Omental fat pad (tissue), 3 donors: ENCODE measurements at regions not wholly inside any gene's neighbourhood (a gene's known extent, or its start where the extent isn't known, plus 50 kb on each side); places are given as distances from the start of the nearest gene placed in this dataset.

ENCODE experiments used
- ATAC-seq: fragments of 150-250 bp; one replicate; pipeline ENCODE4 v1.9.1; 2016; ENCODE audit warnings: mild to moderate bottlenecking, moderate library complexity; ENCODE audit not compliant: low FRiP score
- DNase-seq: peaks from one replicate; pipeline ENCODE4 v3.0.0-alpha.2; 2019; ENCODE audit warnings: low spot score
- TF ChIP-seq, protein P1 (sequence below), 3 donors: fragments of 450-650 bp; IDR thresholded peaks; one replicate each; pipeline ENCODE4 v1.5.1; 2016 to 2017; ENCODE audit warnings: antibody characterized with exemption in 3 of 3, mild to moderate bottlenecking in 3 of 3, moderate library complexity in 2 of 3

DNA sequence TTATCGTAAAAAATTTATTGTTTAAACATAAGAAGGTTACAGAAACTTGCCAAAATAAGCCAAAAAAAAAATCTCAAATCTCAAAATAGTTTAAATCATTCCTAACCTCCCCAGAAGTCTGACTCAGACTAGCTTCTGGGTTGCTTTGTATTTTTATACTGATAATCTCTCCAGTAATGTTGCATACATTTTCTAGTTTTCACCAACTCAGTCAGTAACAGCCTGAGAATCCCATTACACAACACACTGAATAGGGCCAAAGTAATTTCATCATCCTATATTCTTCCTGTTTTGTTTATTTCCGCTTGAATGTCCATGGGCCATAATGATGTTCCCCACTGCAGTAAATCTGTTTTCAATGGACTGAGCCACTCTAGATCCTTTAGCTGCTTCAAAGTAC lies 478.5 kb downstream of the GPAM start:
- ATAC-seq, result peak; percentile 78
- TF ChIP-seq, protein P1, sequence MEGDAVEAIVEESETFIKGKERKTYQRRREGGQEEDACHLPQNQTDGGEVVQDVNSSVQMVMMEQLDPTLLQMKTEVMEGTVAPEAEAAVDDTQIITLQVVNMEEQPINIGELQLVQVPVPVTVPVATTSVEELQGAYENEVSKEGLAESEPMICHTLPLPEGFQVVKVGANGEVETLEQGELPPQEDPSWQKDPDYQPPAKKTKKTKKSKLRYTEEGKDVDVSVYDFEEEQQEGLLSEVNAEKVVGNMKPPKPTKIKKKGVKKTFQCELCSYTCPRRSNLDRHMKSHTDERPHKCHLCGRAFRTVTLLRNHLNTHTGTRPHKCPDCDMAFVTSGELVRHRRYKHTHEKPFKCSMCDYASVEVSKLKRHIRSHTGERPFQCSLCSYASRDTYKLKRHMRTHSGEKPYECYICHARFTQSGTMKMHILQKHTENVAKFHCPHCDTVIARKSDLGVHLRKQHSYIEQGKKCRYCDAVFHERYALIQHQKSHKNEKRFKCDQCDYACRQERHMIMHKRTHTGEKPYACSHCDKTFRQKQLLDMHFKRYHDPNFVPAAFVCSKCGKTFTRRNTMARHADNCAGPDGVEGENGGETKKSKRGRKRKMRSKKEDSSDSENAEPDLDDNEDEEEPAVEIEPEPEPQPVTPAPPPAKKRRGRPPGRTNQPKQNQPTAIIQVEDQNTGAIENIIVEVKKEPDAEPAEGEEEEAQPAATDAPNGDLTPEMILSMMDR (IDR thresholded peaks at IDR 0.05), result no peak
- DNase-seq, result no peak

DNA sequence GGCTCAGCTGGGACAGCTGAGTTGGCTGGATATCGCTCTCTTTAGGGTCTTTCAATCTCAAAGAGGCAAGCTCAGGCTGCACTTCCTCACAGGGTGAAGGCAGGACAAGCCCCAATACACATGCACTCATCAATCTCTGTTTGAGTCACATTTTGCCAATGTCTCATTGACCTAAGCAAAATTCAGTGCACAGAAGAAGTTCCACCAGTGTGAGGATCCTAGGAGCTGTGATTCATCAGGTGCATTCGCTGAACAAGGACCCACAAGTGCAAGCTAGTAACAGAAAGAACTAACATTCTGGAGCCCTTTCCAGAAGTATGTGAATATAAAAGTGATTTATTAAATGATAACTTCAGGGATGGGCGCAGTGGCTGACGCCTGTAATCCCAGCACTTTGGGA lies 477.2 kb downstream of the GPAM start:
- DNase-seq (no peak), ATAC-seq (no peak)
- TF ChIP-seq, protein P1 (IDR thresholded peaks at IDR 0.05), result no peak

- ATAC-seq (peak; percentile 82), DNase-seq (no peak)
- TF ChIP-seq, protein P1 (IDR thresholded peaks at IDR 0.05), result no peak
Observed at GRCh38 chr10:111707076-111707475, 476.5 kb downstream of the GPAM start.

- no peak for ATAC-seq
- no peak for DNase-seq
- TF ChIP-seq, protein P1 (IDR thresholded peaks at IDR 0.05), result no peak
Observed at GRCh38 chr10:111709603-111710002, 474.0 kb downstream of the GPAM start.

DNA sequence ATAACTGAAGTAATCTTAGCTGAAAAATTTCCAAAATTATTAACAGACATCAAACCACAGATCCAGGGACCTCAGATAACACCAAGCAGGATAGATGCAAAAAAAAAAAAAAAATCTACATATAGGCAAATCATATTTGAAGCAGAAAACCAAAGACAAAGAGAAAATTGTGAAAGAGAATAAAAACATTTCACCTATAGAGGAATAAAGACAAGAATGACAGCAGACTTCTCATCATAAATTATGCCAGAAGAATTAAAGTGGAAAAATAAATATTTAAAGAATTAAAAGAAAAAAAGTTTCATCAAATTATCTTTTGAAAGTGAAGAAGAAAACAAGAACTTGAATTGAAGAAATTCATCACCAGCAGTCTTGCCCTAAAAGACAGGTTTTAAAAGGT lies 467.5 kb downstream of the GPAM start:
- TF ChIP-seq, protein P1 (IDR thresholded peaks at IDR 0.05), result no peak
- ATAC-seq, result no peak

GRCh38 chr10:111724121-111724520 lies 459.4 kb downstream of the GPAM start:
- ATAC-seq (no peak), DNase-seq (no peak)
- TF ChIP-seq, protein P1 (IDR thresholded peaks at IDR 0.05), result no peak

More for the DNA sequence above, 467.5 kb downstream of the GPAM start:
- DNase-seq, result no peak

- ATAC-seq, result no peak
- TF ChIP-seq, protein P1 (IDR thresholded peaks at IDR 0.05), result no peak
- no peak for DNase-seq
Observed at GRCh38 chr10:111725050-111725449, 458.5 kb downstream of the GPAM start.
